HepG2 (cell line): ENCODE measurements at regions not wholly inside any gene's neighbourhood (a gene's known extent, or its start where the extent isn't known, plus 50 kb on each side); places are given as distances from the start of the nearest gene placed in this dataset.

Experiments used
- ATAC-seq: fragments of 200-7000 bp; cut with Tn5 transposase; 3 replicates; pipeline ENCODE4 v1.9.1; 2020; ENCODE audit warnings: mild to moderate bottlenecking, moderate library complexity
- BruUV-seq: library from RNA; stranded (reverse); fragments of 400-500 nt; replicated peaks from 2 replicates; lab custom pipeline; 2021; lab: Mats Ljungman, UMichigan
- CTCF ChIA-PET: fragments of 300-600 bp; formaldehyde crosslinking; extraction: SDS; loops from one replicate; lab custom pipeline; 2021; ENCODE audit warnings: low total read pairs, inconsistent platforms, low intra/inter-chr PET ratio; lab: Yijun Ruan, JAX
- POLR2A ChIA-PET: fragments of 350-600 bp; sonication (Branson Sonifier 250); formaldehyde crosslinking; loops from one replicate; lab custom pipeline; 2020; ENCODE audit warnings: antibody characterized with exemption, inconsistent platforms; lab: Yijun Ruan, JAX
- DNase-seq: peaks from one replicate; pipeline ENCODE4 v3.0.0-alpha.2; 2015; ENCODE audit warnings: low spot score
- FAIRE-seq: peaks from 3 replicates; lab custom pipeline; 2011; peaks lifted over from hg19 to GRCh38; lab: Jason Lieb, UNC
- H2AFZ ChIP-seq: one replicate; pipeline ENCODE4 v1.6.1; 2011; ENCODE audit warnings: low read length, inconsistent platforms
- H3K27ac ChIP-seq: fragments of 300-600 bp; 3 replicates; pipeline ENCODE4 v1.8.0; 2011; ENCODE audit warnings: mixed run types, mild to moderate bottlenecking, mixed read lengths, low read length, inconsistent platforms; ENCODE audit not compliant: insufficient read depth; ENCODE audit errors: extremely low read length
- H3K27me3 ChIP-seq, 2 experiments: fragments of 200-600 bp in 1 of 2; 2 replicates in 1 of 2; 3 replicates in 1 of 2; pipeline versions ENCODE4 v1.6.0 to v1.8.0; 2011; ENCODE audit warnings: low read length in 2 of 2, mild to moderate bottlenecking in 2 of 2, moderate library complexity in 2 of 2, inconsistent platforms in 1 of 2; ENCODE audit not compliant: insufficient read depth in 2 of 2, control insufficient read depth in 1 of 2
- H3K36me3 ChIP-seq, 2 experiments: fragments of 200-600 bp in 1 of 2; replicated peaks in 1 of 2; 2 replicates in 1 of 2; 3 replicates in 1 of 2; pipeline versions ENCODE4 v1.5.1 to v1.8.0; 2011; ENCODE audit warnings: low read length in 2 of 2, inconsistent platforms in 1 of 2; ENCODE audit not compliant: insufficient read depth in 2 of 2, control insufficient read depth in 1 of 2
- H3K4me1 ChIP-seq: 2 replicates; pipeline ENCODE4 v1.5.1; 2012; ENCODE audit warnings: low read length, inconsistent platforms; ENCODE audit not compliant: insufficient read depth
- H3K4me2 ChIP-seq: 2 replicates; pipeline ENCODE4 v1.6.0; 2011; ENCODE audit warnings: low read depth, low read length, inconsistent platforms
- H3K4me3 ChIP-seq, 3 experiments: fragments of 200-600 bp in 1 of 3; sonication (generic), shearing (Covaris generic) in 1 of 3; replicated peaks in 1 of 3; 2 replicates each; pipeline ENCODE4 v1.5.1; 2011 to 2016; ENCODE audit warnings: low read length in 3 of 3, inconsistent platforms in 2 of 3, low read depth in 2 of 3, mild to moderate bottlenecking in 2 of 3, control low read depth in 1 of 3, mixed read lengths in 1 of 3; ENCODE audit not compliant: insufficient read depth in 1 of 3
- H3K79me2 ChIP-seq: one replicate; pipeline ENCODE4 v1.6.1; 2011; ENCODE audit warnings: low read length, inconsistent platforms; ENCODE audit not compliant: insufficient read depth
- H3K9ac ChIP-seq: 2 replicates; pipeline ENCODE4 v1.6.0; 2011; ENCODE audit warnings: mild to moderate bottlenecking, low read depth, low read length, inconsistent platforms; ENCODE audit not compliant: insufficient read depth
- H3K9me3 ChIP-seq: 2 replicates; pipeline ENCODE4 v1.5.1; 2012; ENCODE audit warnings: mild to moderate bottlenecking, low read length
- H4K20me1 ChIP-seq: 2 replicates; pipeline ENCODE4 v1.6.0; 2011; ENCODE audit warnings: inconsistent platforms, mild to moderate bottlenecking, low read length, moderate library complexity; ENCODE audit not compliant: insufficient read depth
- ARID2 ChIP-seq: sonication (generic); formaldehyde crosslinking; IDR thresholded peaks from 2 replicates; pipeline ENCODE4 v1.8.1; 2022; ENCODE audit warnings: mild to moderate bottlenecking, missing genetic modification reagents, borderline replicate concordance
- BRCA1 ChIP-seq: sonication (generic); formaldehyde crosslinking; IDR thresholded peaks from 2 replicates; pipeline ENCODE4 v1.4.0; 2020; ENCODE audit warnings: missing genetic modification reagents
- CREBL2 ChIP-seq: sonication (generic); formaldehyde crosslinking; IDR thresholded peaks from 2 replicates; pipeline ENCODE4 v1.8.1; 2023; ENCODE audit warnings: missing genetic modification reagents, mild to moderate bottlenecking, borderline replicate concordance
- ETV6 ChIP-seq: sonication (generic); formaldehyde crosslinking; conservative IDR thresholded peaks from 2 replicates; pipeline ENCODE4 v1.4.0; 2020; ENCODE audit warnings: missing genetic modification reagents
- FOXJ3 ChIP-seq: sonication (generic); formaldehyde crosslinking; IDR thresholded peaks from 2 replicates; pipeline ENCODE4 v1.4.0; 2020; ENCODE audit warnings: missing genetic modification reagents, mild to moderate bottlenecking, borderline replicate concordance
- HOXA7 ChIP-seq: sonication (generic); formaldehyde crosslinking; IDR thresholded peaks from 2 replicates; pipeline ENCODE4 v1.8.1; 2022; ENCODE audit warnings: mild to moderate bottlenecking, missing genetic modification reagents, moderate library complexity
- MZF1 ChIP-seq: sonication (generic); formaldehyde crosslinking; IDR thresholded peaks from 2 replicates; pipeline ENCODE4 v1.8.1; 2023; ENCODE audit warnings: mild to moderate bottlenecking, missing genetic modification reagents, borderline replicate concordance
- PREB ChIP-seq: sonication (generic); formaldehyde crosslinking; IDR thresholded peaks from 2 replicates; pipeline ENCODE4 v1.4.0; 2020; ENCODE audit warnings: missing genetic modification reagents
- RFXAP ChIP-seq: sonication (generic); formaldehyde crosslinking; IDR thresholded peaks from 2 replicates; pipeline ENCODE4 v1.4.0; 2020; ENCODE audit warnings: missing genetic modification reagents, borderline replicate concordance
- SNRNP70 ChIP-seq: fragments of 200-400 bp; formaldehyde crosslinking; IDR thresholded peaks from 2 replicates; pipeline ENCODE4 v1.6.1; 2017; ENCODE audit warnings: mild to moderate bottlenecking, low read depth, low read length, moderate library complexity
- ZFP82 ChIP-seq: sonication (generic); formaldehyde crosslinking; IDR thresholded peaks from 2 replicates; pipeline ENCODE4 v1.5.1; 2020; ENCODE audit warnings: mild to moderate bottlenecking, missing genetic modification reagents, borderline replicate concordance
- ZIK1 ChIP-seq: sonication (generic); formaldehyde crosslinking; IDR thresholded peaks from 2 replicates; pipeline ENCODE4 v1.5.0; 2020; ENCODE audit warnings: mild to moderate bottlenecking, low read depth, missing genetic modification reagents, borderline replicate concordance
- ZNF354B ChIP-seq: sonication (generic); formaldehyde crosslinking; IDR thresholded peaks from 2 replicates; pipeline ENCODE4 v1.8.0; 2022; ENCODE audit warnings: mild to moderate bottlenecking, missing genetic modification reagents
- ZNF441 ChIP-seq: sonication (generic); formaldehyde crosslinking; IDR thresholded peaks from 2 replicates; pipeline ENCODE4 v1.7.0; 2021; ENCODE audit warnings: missing genetic modification reagents, borderline replicate concordance
- WGBS: methylation state at CpG from one replicate; pipeline ENCODE4 v1.1.6; 2017; ENCODE audit warnings: low lambda C conversion rate; 5-methylcytosine and 5-hydroxymethylcytosine counted together
- in situ Hi-C: cut with HindIII; loops from 2 replicates; pipeline ENCODE4 v1.10.0; 2017; ENCODE audit warnings: low pct_unique_long_range_greater_than_20kb; ENCODE audit not compliant: extremely low pct_ligation_motif_present
- intact Hi-C: fragments of 100-400 bp; cut with micrococcal nuclease; formaldehyde crosslinking; loops from one replicate; pipeline ENCODE4 v1.10.0; 2022; ENCODE audit not compliant: unreplicated experiment

- CTCF ChIA-PET, result no interaction called here
Measured at GRCh38 chr10:117631276-117632145, 89.0 kb downstream of the EMX2 start.

More at GRCh38 chr10:117631276-117632145, 89.0 kb downstream of the EMX2 start:
- Histone ChIP-seq H3K4me3 (no peak overlapping the region), H3K4me2 (no peak overlapping the region), H3K27ac (no peak overlapping the region), H3K4me1 (no peaks in the 10 kb centered on the region), H3K9me3 (no peaks in the 10 kb centered on the region), H3K27me3 (peaks cover 0 to 6% of the 10 kb centered on the region in 2 experiments; a peak in 1 of 5 replicates), H2AFZ (no peak overlapping the region), H4K20me1 (no peaks in the 10 kb centered on the region), H3K36me3 (no peaks in the 10 kb centered on the region), H3K9ac (no peak overlapping the region), H3K79me2 (no peaks in the 10 kb centered on the region)
- intact Hi-C loops, result no loop called here
- no peak for ATAC-seq
- POLR2A ChIA-PET, result no interaction called here
- TF ChIP-seq ZIK1 (CRISPR knock-in tag) (no peak), MZF1 (CRISPR knock-in tag) (no peak), CREBL2 (CRISPR knock-in tag) (no peak), ZFP82 (CRISPR knock-in tag) (no peak), RFXAP (CRISPR knock-in tag) (no peak), PREB (CRISPR knock-in tag) (no peak), ETV6 (CRISPR knock-in tag) (no peak), HOXA7 (CRISPR knock-in tag) (no peak), SNRNP70 (no peak), ZNF441 (CRISPR knock-in tag) (no peak), BRCA1 (CRISPR knock-in tag) (no peak), ARID2 (CRISPR knock-in tag) (no peak), FOXJ3 (CRISPR knock-in tag) (no peak), ZNF354B (CRISPR knock-in tag) (no peak)
- FAIRE-seq, result no peak
- DNase-seq, result no peak
- 22% methylated on average over 8 of the region's 11 CpGs for WGBS
- in situ Hi-C loops, result no loop called here
- no TSS peak for BruUV-seq
